Natural killer cell (primary cell): ENCODE measurements at regions not wholly inside any gene's neighbourhood (a gene's known extent, or its start where the extent isn't known, plus 50 kb on each side); places are given as distances from the start of the nearest gene placed in this dataset.

Source experiments
- ATAC-seq, 3 donors: fragments of 150-1000 bp in 2 of 3; fragments of 200-7000 bp in 1 of 3; cut with Tn5 transposase; 1 replicate in 1 of 3; 2 replicates in 2 of 3; pipeline ENCODE4 v1.10.0; 2021; ENCODE audit warnings: mild to moderate bottlenecking in 2 of 3, moderate library complexity in 2 of 3
- DNase-seq, 2 donors: peaks; one replicate each; pipeline versions ENCODE4 v3.0.0 to v3.0.0-alpha.2; 2013 to 2021; ENCODE audit warnings: mixed read lengths in 1 of 2
- H3K27ac ChIP-seq: one replicate; pipeline ENCODE4 v1.5.1; 2013; ENCODE audit warnings: mild to moderate bottlenecking, low read length
- H3K27me3 ChIP-seq: one replicate; pipeline ENCODE4 v1.6.1; 2013; ENCODE audit warnings: low read length; ENCODE audit not compliant: control insufficient read depth, insufficient read depth
- H3K36me3 ChIP-seq: one replicate; pipeline ENCODE4 v1.6.1; 2013; ENCODE audit warnings: low read length; ENCODE audit not compliant: control insufficient read depth, insufficient read depth
- H3K4me1 ChIP-seq: one replicate; pipeline ENCODE4 v1.6.1; 2013; ENCODE audit warnings: low read length; ENCODE audit not compliant: control insufficient read depth, insufficient read depth
- H3K4me3 ChIP-seq: one replicate; pipeline ENCODE4 v1.5.1; 2013; ENCODE audit warnings: low read length
- H3K9me3 ChIP-seq: one replicate; pipeline ENCODE4 v1.6.1; 2013; ENCODE audit warnings: low read length; ENCODE audit not compliant: control insufficient read depth, insufficient read depth
- H3K27ac Mint-ChIP-seq, 2 donors: one replicate each; pipeline ENCODE4 v1.8.0; 2022; ENCODE audit warnings: mild to moderate bottlenecking in 2 of 2, mixed read lengths in 2 of 2, moderate library complexity in 1 of 2
- H3K27me3 Mint-ChIP-seq, 2 donors: one replicate each; pipeline ENCODE4 v1.8.0; 2022; ENCODE audit warnings: low read depth in 2 of 2, mixed read lengths in 2 of 2
- H3K36me3 Mint-ChIP-seq: one replicate; pipeline ENCODE4 v1.8.0; 2022; ENCODE audit warnings: mixed read lengths
- H3K4me1 Mint-ChIP-seq, 2 donors: one replicate each; pipeline ENCODE4 v1.8.0; 2022; ENCODE audit warnings: mixed read lengths in 2 of 2
- H3K4me3 Mint-ChIP-seq: one replicate; pipeline ENCODE4 v1.8.0; 2022; ENCODE audit warnings: mild to moderate bottlenecking, moderate library complexity, mixed read lengths
- H3K9me3 Mint-ChIP-seq, 2 donors: one replicate each; pipeline ENCODE4 v1.8.0; 2022; ENCODE audit warnings: mixed read lengths in 2 of 2
- CTCF ChIP-seq: fragments of 200-600 bp; IDR thresholded peaks from one replicate; pipeline ENCODE4 v1.8.0; 2022; ENCODE audit warnings: antibody characterized with exemption
- WGBS: methylation state at CpG from one replicate; pipeline ENCODE4 v1.1.7; 2013; ENCODE audit warnings: missing lambda C conversion rate; ENCODE audit not compliant: insufficient coverage; 5-methylcytosine and 5-hydroxymethylcytosine counted together
- intact Hi-C: fragments of 100-400 bp; cut with micrococcal nuclease; formaldehyde crosslinking; loops from one replicate; pipeline ENCODE4 v1.14.2; 2022

GRCh38 chr16:54779549-54779948 lies 151.1 kb upstream of the IRX5 start:
- no peaks in the 10 kb centered on the region for H3K9me3 ChIP-seq
- peaks cover 0 to 2% of the 10 kb centered on the region in 2 donors for H3K9me3 Mint-ChIP-seq
- no peaks in the 10 kb centered on the region for H3K4me1 Mint-ChIP-seq

GRCh38 chr16:54774768-54775167 lies 155.9 kb upstream of the IRX5 start:
- TF ChIP-seq CTCF, result no peak
- Histone ChIP-seq H3K4me3 (no peak overlapping the region), H3K9me3 (no peaks in the 10 kb centered on the region), H3K27me3 (no peaks in the 10 kb centered on the region), H3K36me3 (no peaks in the 10 kb centered on the region), H3K4me1 (no peaks in the 10 kb centered on the region), H3K27ac (no peak overlapping the region)
- intact Hi-C loops, result no loop called here
- H3K27me3 Mint-ChIP-seq, result no peaks in the 10 kb centered on the region
- no peaks in the 10 kb centered on the region for H3K36me3 Mint-ChIP-seq
- no peak overlapping the region for H3K4me3 Mint-ChIP-seq
- ATAC-seq, result no peak
- peaks cover 0 to 2% of the 10 kb centered on the region in 2 donors for H3K9me3 Mint-ChIP-seq
- WGBS, result 74% methylated on average over 3 of the region's 3 CpGs
- no peaks in the 10 kb centered on the region for H3K4me1 Mint-ChIP-seq
- no peak overlapping the region for H3K27ac Mint-ChIP-seq
- DNase-seq, result no peak

More at GRCh38 chr16:54779549-54779948, 151.1 kb upstream of the IRX5 start:
- Histone ChIP-seq H3K4me1 (no peaks in the 10 kb centered on the region), H3K27ac (no peak overlapping the region), H3K27me3 (no peaks in the 10 kb centered on the region), H3K4me3 (no peak overlapping the region), H3K36me3 (no peaks in the 10 kb centered on the region)
- TF ChIP-seq CTCF, result no peak
- H3K27ac Mint-ChIP-seq, result no peak overlapping the region
- no peak overlapping the region for H3K4me3 Mint-ChIP-seq
- no peaks in the 10 kb centered on the region for H3K27me3 Mint-ChIP-seq
- ATAC-seq (no peak), DNase-seq (no peak)
- intact Hi-C loops, result no loop called here
- H3K36me3 Mint-ChIP-seq, result no peaks in the 10 kb centered on the region

- H3K4me3 Mint-ChIP-seq, result no peak overlapping the region
- TF ChIP-seq CTCF, result no peak
- H3K36me3 Mint-ChIP-seq, result no peaks in the 10 kb centered on the region
These were observed 158.3 kb upstream of the IRX5 start for GRCh38 chr16:54772400-54772799.

GRCh38 chr16:54766355-54766754 lies 164.3 kb upstream of the IRX5 start:
- no peak for ATAC-seq
- no peaks in the 10 kb centered on the region for H3K4me1 Mint-ChIP-seq
- 88% methylated on average over 2 of the region's 3 CpGs for WGBS

More at GRCh38 chr16:54772400-54772799, 158.3 kb upstream of the IRX5 start:
- Mint-ChIP-seq H3K4me1 (no peaks in the 10 kb centered on the region), H3K27me3 (no peaks in the 10 kb centered on the region), H3K9me3 (peaks cover 0 to 5% of the 10 kb centered on the region in 2 donors), H3K27ac (no peak overlapping the region)
- ATAC-seq, result no peak
- 96% methylated on average over 3 of the region's 4 CpGs for WGBS
- Histone ChIP-seq H3K9me3 (no peaks in the 10 kb centered on the region), H3K27ac (no peak overlapping the region), H3K36me3 (no peaks in the 10 kb centered on the region), H3K27me3 (no peaks in the 10 kb centered on the region), H3K4me3 (no peak overlapping the region), H3K4me1 (no peaks in the 10 kb centered on the region)
- intact Hi-C loops, result no loop called here
- DNase-seq, result no peak

More at GRCh38 chr16:54766355-54766754, 164.3 kb upstream of the IRX5 start:
- no peak for DNase-seq
- no peaks in the 10 kb centered on the region for H3K9me3 ChIP-seq
- Mint-ChIP-seq H3K4me3 (no peak overlapping the region), H3K9me3 (peaks cover 0 to 4% of the 10 kb centered on the region in 2 donors), H3K27ac (no peak overlapping the region), H3K27me3 (no peaks in the 10 kb centered on the region), H3K36me3 (no peaks in the 10 kb centered on the region)
- intact Hi-C loops, result no loop called here
- no peak overlapping the region for H3K27ac ChIP-seq
- no peaks in the 10 kb centered on the region for H3K36me3 ChIP-seq
- no peak overlapping the region for H3K4me3 ChIP-seq
- no peak for TF ChIP-seq CTCF
- no peaks in the 10 kb centered on the region for H3K4me1 ChIP-seq
- no peaks in the 10 kb centered on the region for H3K27me3 ChIP-seq
